GM19455 (cell line): ENCODE measurements at regions not wholly inside any gene's neighbourhood (a gene's known extent, or its start where the extent isn't known, plus 50 kb on each side); places are given as distances from the start of the nearest gene placed in this dataset.
A peak's percentile ranks its signal among the peaks of the same experiment; 100 is the strongest.

ENCODE experiments used
- ATAC-seq: cut with Tn5 transposase; IDR thresholded peaks from one replicate; pipeline ENCODE4 v1.9.1; 2021; ENCODE audit not compliant: unreplicated experiment

GRCh38 chr2:213202011-213202410 lies 50.6 kb upstream of the IKZF2 start:
- no peak for ATAC-seq

GRCh38 chr2:213205944-213206343 lies 54.5 kb upstream of the IKZF2 start:
- no peak for ATAC-seq

- ATAC-seq = no peak
Measured at GRCh38 chr2:213213186-213213585, 61.8 kb upstream of the IKZF2 start.

GRCh38 chr2:213214209-213214608 lies 62.8 kb upstream of the IKZF2 start:
- ATAC-seq = no peak

- no peak for ATAC-seq
Measured at GRCh38 chr2:213216461-213216860, 65.0 kb upstream of the IKZF2 start.

GRCh38 chr2:213219816-213220215 lies 64.4 kb upstream of the SPAG16 start:
- no peak for ATAC-seq

GRCh38 chr2:213220967-213221603 lies 63.2 kb upstream of the SPAG16 start:
- ATAC-seq = no peak

GRCh38 chr2:213221957-213222356 lies 62.3 kb upstream of the SPAG16 start:
- ATAC-seq = no peak

- ATAC-seq = no peak
Measured at GRCh38 chr2:213224366-213224765, 59.9 kb upstream of the SPAG16 start.

GRCh38 chr2:213225866-213226265 lies 58.4 kb upstream of the SPAG16 start:
- no peak for ATAC-seq

GRCh38 chr2:213227458-213227857 lies 56.8 kb upstream of the SPAG16 start:
- peak; percentile 94 for ATAC-seq

GRCh38 chr2:213228638-213229037 lies 55.6 kb upstream of the SPAG16 start:
- ATAC-seq = no peak

- ATAC-seq = no peak
Measured at GRCh38 chr2:213229814-213230213, 54.5 kb upstream of the SPAG16 start.

- no peak for ATAC-seq
Measured at GRCh38 chr2:213231966-213232365, 52.3 kb upstream of the SPAG16 start.

- peak; percentile 88 for ATAC-seq
Measured at GRCh38 chr2:213232649-213233437, 51.4 kb upstream of the SPAG16 start.

GRCh38 chr2:213233438-213234330 lies 50.6 kb upstream of the SPAG16 start:
- ATAC-seq = no peak
